Adipocyte (in vitro differentiated cells): ENCODE measurements at regions not wholly inside any gene's neighbourhood (a gene's known extent, or its start where the extent isn't known, plus 50 kb on each side); places are given as distances from the start of the nearest gene placed in this dataset.
"Not testable (repeated sequence)": the region's sequence is repeated elsewhere in the genome, so short reads cannot be mapped to it uniquely, and the experiment has no call there.

ENCODE experiments used
- DNase-seq: peaks from one replicate; pipeline ENCODE4 v3.0.0-alpha.2; 2015; ENCODE audit warnings: low read depth
- H3K27me3 ChIP-seq: replicated peaks from 2 replicates; pipeline ENCODE4 v1.7.0; 2013; ENCODE audit warnings: mild to moderate bottlenecking, low read length, moderate library complexity; ENCODE audit not compliant: control insufficient read depth, insufficient read depth
- H3K36me3 ChIP-seq: 2 replicates; pipeline ENCODE4 v1.7.0; 2013; ENCODE audit warnings: low read length, mild to moderate bottlenecking, moderate library complexity; ENCODE audit not compliant: control insufficient read depth, insufficient read depth, severe bottlenecking
- H3K4me1 ChIP-seq: 2 replicates; pipeline ENCODE4 v1.7.0; 2013; ENCODE audit warnings: mild to moderate bottlenecking, low read length, moderate library complexity; ENCODE audit not compliant: control insufficient read depth, insufficient read depth
- H3K4me3 ChIP-seq: 2 replicates; pipeline ENCODE4 v1.7.0; 2013; ENCODE audit warnings: mild to moderate bottlenecking, low read length, moderate library complexity
- H3K9ac ChIP-seq: 2 replicates; pipeline ENCODE4 v1.7.0; 2013; ENCODE audit warnings: mild to moderate bottlenecking, low read length, moderate library complexity
- H3K9me3 ChIP-seq: 2 replicates; pipeline ENCODE4 v1.7.0; 2013; ENCODE audit warnings: mild to moderate bottlenecking, low read length, moderate library complexity; ENCODE audit not compliant: control insufficient read depth

DNA sequence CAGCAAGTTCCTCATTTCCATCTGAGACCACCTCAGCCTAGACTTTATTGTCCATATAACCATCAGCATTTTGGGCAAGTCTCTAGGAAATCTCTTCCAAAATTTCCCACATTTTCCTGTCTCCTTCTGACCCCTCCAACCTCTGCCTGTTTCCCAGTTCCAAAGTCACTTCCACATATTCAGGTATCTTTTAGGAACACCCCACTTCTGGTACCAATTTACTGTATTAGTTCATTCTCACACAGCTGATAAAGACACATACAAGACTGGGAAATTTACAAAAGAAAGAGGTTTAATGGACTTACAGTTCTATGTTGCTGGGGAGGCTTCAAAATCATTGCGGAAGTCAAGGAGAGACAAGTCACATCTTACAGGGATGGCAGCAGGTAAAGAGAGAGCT is 103.6 kb downstream of the ART5 start:
- H3K27me3 ChIP-seq, H3K36me3 ChIP-seq, H3K4me1 ChIP-seq, H3K9ac ChIP-seq, DNase-seq, H3K9me3 ChIP-seq, H3K4me3 ChIP-seq: not testable (repeated sequence)

DNA sequence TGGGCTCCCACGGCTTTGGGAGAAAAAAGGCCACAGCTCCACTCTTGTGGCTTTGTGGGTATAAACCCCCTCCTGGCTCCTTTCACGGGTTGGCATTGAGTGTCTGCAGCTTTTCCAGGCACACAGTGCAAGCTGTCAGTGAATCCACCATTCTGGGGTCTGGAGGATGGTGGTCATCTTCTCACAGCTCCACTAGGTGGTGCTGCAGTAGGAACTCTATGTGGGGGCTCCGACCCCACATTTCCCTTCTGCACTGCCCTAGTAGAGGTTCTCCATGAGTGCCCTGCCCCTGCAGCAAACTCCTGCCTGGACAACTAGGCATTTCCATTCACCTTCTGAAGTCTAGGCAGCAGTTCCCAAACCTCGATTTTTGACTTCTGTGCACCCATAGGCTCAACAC is 104.5 kb downstream of the ART5 start:
- H3K36me3 ChIP-seq, H3K4me3 ChIP-seq, H3K27me3 ChIP-seq, H3K4me1 ChIP-seq, DNase-seq, H3K9ac ChIP-seq, H3K9me3 ChIP-seq: not testable (repeated sequence)

DNA sequence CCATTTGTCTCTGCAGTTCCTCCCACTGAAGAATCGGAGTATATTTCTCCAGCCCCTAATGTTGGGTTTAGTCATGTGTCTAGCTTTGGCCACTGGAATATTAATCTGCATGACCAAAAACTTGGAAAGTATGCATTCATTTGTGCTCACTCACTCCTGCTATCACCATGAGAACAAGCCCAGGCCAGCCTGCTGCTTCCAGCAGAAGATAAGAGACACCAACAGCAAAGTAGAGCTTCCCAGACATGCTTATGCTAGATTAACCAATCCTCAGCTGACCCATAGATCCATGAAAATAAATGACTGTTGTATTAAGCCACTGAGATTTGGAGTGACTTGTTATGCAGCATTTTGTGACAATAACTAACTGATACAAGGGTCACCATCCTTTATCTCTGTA is 108.8 kb downstream of the ART5 start:
- H3K36me3 ChIP-seq, H3K9ac ChIP-seq, H3K9me3 ChIP-seq, H3K4me1 ChIP-seq, H3K4me3 ChIP-seq, DNase-seq, H3K27me3 ChIP-seq: not testable (repeated sequence)

DNA sequence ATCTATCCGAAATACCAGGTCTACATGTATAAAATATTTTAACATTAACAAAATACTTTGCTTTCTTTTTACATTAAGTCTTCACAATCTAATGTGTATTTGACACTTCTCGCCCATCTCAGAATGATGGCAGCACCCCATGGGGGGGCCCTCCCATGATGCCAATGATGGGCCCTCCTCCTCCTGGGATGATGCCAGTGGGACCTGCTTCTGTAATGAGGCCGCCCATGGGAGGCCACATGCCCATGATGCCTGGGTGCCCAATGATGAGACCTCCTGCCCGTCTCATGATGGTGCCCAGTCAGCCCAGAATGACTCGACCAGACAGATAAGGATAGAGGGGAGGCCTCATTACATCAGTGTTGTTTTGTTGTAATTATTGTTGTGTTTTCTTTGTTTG is 110.5 kb downstream of the ART5 start:
- H3K9ac ChIP-seq, H3K27me3 ChIP-seq, DNase-seq, H3K9me3 ChIP-seq, H3K36me3 ChIP-seq, H3K4me3 ChIP-seq, H3K4me1 ChIP-seq: not testable (repeated sequence)

DNA sequence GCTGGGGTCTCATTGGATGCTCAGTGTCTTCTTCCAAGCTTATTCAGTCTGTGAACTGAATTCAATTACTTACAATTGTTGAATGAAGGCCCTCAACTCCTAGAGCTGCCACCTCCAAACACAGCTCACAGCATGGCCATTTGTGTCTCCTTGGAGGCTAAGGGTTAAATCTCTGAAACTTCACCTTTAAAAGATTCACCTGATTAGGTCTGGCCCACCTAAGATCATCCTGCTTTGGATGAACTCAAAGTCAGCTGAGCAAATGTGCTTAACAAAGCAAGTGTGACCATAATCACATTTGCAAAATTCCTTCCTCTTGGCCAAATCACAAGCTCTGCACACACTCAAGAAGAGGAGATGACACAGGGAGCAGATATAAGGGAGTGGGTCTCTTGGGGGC is 118.2 kb downstream of the ART5 start:
- H3K36me3 ChIP-seq, H3K9ac ChIP-seq, H3K9me3 ChIP-seq, H3K27me3 ChIP-seq, H3K4me3 ChIP-seq, DNase-seq, H3K4me1 ChIP-seq: not testable (repeated sequence)

DNA sequence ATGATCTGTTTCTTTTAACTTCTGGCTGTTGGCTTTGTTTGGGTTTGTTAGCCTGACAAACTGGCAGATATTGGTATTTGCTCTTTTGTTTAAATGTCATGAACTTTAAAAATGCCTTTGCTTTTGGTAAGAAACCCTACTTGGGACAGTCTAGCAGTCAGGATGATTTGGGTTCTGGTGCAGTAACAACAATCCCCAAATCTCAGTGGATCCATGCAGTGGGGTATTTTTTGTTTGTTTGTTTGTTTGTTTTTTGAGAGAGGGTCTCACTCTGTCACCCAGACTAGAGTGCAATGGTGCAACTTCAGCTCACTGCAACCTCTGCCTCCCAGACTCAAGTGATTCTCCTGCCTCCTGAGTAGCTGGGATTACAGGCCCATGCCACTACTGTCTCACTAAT is 120.9 kb downstream of the ART5 start:
- H3K36me3 ChIP-seq, H3K4me3 ChIP-seq, H3K4me1 ChIP-seq, DNase-seq, H3K9me3 ChIP-seq, H3K27me3 ChIP-seq, H3K9ac ChIP-seq: not testable (repeated sequence)

DNA sequence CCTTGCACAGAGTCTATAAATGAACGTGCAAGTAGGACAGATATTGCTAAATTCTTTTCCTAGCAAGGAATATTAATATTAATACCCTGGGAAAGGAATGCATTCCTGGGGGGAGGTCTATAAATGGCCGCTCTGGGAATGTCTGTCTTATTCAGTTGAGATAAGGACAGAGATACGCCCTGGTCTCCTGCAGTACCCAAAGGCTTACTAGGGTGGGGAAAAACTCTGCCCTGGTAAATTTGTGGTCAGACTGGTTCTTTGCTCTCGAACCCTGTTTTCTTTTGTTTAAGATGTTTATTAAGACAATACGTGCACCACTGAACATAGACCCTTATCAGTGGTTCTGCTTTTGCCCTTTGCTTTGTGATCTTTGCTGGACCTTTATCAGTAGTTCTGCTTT is 122.0 kb downstream of the ART5 start:
- H3K9me3 ChIP-seq, H3K36me3 ChIP-seq, H3K27me3 ChIP-seq, DNase-seq, H3K9ac ChIP-seq, H3K4me3 ChIP-seq, H3K4me1 ChIP-seq: not testable (repeated sequence)

DNA sequence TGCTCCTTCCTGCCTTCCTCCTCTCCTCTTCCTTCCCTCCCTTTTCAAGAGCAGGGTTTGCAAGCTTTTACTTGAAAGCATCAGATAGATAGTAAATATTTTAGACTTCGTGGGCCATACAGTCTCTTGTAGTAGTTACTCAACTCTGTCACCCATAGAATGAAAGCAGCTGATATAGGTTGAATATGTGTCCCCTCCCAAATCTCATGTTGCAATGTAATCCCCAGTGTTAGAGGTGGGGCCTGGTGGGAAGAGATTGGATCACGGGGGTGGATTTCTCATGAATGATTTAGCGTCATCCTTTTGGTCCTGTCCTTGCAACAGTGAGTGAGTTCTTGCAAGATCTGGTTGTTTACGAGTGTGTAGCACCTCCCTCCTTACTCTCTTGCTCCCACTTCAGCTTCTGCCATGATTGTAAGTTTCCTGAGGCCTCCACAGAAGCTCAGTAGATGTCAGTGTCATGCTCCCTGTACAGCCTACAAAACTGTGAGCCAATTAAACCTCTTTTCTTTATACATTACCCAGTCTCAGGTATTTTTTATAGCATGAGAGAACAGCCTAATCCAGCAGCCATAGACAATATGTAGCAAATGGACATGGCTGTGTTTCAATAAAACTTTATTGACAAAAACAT is 124.7 kb downstream of the ART5 start:
- not testable (repeated sequence) for DNase-seq, H3K9ac ChIP-seq, H3K4me3 ChIP-seq, H3K36me3 ChIP-seq, H3K9me3 ChIP-seq, H3K27me3 ChIP-seq, H3K4me1 ChIP-seq

DNA sequence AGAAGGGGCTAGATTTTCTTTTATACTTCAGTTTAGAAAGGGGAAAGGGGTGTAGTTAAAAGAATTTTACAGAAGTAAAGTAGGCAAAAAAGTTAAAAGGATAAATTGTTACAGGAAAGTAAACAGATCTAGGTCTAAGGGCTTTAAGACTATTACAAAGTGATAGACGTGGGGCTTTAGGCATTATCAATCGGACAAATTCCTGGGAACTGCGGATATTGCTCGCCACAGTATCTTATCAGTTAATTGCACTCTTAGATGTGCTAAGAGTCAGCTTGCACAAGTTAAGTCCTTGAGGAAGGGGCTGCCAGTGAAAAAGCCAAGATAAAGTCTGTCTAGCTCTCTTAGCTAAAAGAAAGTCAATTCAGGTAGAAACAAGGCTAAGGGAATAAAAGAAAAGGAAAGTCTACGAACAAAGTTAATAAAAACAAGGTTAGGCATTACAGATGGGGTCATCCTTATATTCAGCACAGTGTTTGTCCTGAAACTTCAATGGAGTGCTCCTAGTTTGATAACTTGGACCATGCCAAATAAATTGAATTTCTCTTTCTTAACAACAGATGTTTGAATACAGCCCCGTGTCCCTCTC is 125.4 kb downstream of the ART5 start:
- not testable (repeated sequence) for H3K4me1 ChIP-seq, H3K36me3 ChIP-seq

DNA sequence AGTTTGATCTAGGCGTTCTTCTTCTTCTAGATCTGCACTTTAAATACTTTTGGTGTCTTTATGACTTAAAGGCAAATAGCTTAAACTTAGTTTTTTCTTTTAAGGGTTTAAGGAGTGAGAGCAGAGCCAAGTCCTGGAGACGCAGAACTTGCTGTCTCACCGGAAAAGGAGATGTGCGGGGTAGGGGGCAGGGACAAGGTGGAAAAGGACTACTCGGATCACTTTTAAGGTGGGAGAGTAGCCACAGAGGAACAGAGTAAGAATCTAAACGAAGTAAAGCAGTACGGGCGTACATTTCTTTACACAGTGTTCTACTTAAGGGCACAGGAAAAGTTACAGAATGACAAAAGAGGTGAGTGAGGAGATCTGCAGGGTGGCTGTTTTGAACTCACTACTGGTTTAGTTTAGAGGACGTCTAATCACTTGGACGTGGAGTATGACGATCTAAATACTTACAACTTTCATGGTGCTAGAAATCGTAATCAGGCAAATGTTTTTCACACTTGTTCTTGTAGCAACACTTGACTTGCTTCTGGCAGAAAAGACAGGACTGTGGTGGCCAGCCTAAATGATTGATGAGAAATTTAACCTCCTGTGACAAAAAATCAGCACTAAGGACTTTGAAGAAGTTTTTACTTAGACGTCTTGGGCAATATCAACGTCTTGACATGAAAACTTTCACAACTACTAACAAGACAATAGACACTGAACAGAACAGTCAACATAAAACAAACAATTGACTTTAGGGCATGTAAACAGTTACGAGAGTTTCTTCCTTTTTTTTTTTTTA is 127.0 kb downstream of the ART5 start:
- H3K36me3 ChIP-seq, H3K4me1 ChIP-seq, H3K9ac ChIP-seq, H3K9me3 ChIP-seq, DNase-seq, H3K4me3 ChIP-seq, H3K27me3 ChIP-seq: not testable (repeated sequence)

More for the DNA sequence above, 125.4 kb downstream of the ART5 start:
- H3K9ac ChIP-seq, H3K9me3 ChIP-seq, H3K4me3 ChIP-seq, DNase-seq, H3K27me3 ChIP-seq: not testable (repeated sequence)

DNA sequence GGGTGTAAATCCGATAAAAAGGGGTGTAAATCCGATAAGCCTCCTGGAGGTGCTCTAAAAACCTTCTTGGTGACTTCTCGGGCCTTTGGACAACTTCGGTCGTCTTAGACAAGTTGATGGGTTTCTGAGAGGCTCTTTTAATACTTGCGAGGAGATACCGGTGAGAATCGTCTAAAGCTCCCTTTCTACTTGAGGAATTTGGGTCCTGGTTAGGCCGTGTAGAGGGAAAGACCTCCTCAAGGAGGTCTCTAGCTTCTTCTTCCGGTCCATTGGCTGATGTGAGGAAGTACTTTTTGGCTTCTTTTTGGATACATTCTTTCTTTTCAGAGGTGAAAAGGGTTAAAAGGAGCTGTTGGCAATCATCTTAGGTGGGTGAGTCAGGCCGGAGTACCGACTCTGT is 128.5 kb downstream of the ART5 start:
- H3K4me3 ChIP-seq, H3K36me3 ChIP-seq, DNase-seq, H3K4me1 ChIP-seq, H3K27me3 ChIP-seq, H3K9ac ChIP-seq, H3K9me3 ChIP-seq: not testable (repeated sequence)
